AG09309 (cell line): ENCODE measurements at regions not wholly inside any gene's neighbourhood (a gene's known extent, or its start where the extent isn't known, plus 50 kb on each side); places are given as distances from the start of the nearest gene placed in this dataset.

ENCODE experiments used
- DNase-seq: peaks from one replicate; pipeline ENCODE4 v3.0.0-alpha.2; 2010; ENCODE audit warnings: low read depth
- H3K4me3 ChIP-seq: 2 replicates; pipeline ENCODE4 v1.5.1; 2011; ENCODE audit warnings: mild to moderate bottlenecking, low read depth, low read length, moderate library complexity; ENCODE audit not compliant: control insufficient read depth
- CTCF ChIP-seq: IDR thresholded peaks from 2 replicates; pipeline ENCODE4 v1.5.1; 2011; ENCODE audit warnings: mild to moderate bottlenecking, low read depth, low read length, inconsistent platforms; ENCODE audit not compliant: insufficient read depth, control insufficient read depth; ENCODE audit errors: missing control alignments

GRCh38 chr5:115431116-115431515, 113.5 kb downstream of the FEM1C start:
- no peak overlapping the region for H3K4me3 ChIP-seq
- TF ChIP-seq CTCF = no peak
- no peak for DNase-seq

GRCh38 chr5:115430374-115430773, 114.2 kb downstream of the FEM1C start:
- DNase-seq = no peak
- TF ChIP-seq CTCF = no peak
- H3K4me3 ChIP-seq = no peak overlapping the region

GRCh38 chr5:115429345-115429940, 115.1 kb downstream of the FEM1C start:
- no peak for DNase-seq
- no peak overlapping the region for H3K4me3 ChIP-seq
- no peak for TF ChIP-seq CTCF

GRCh38 chr5:115428676-115429075, 115.9 kb downstream of the FEM1C start:
- no peak for TF ChIP-seq CTCF
- DNase-seq = no peak
- H3K4me3 ChIP-seq = no peak overlapping the region

GRCh38 chr5:115428248-115428647, 116.3 kb downstream of the FEM1C start:
- no peak for TF ChIP-seq CTCF
- DNase-seq = no peak
- H3K4me3 ChIP-seq = no peak overlapping the region

GRCh38 chr5:115424446-115424845, 120.1 kb downstream of the FEM1C start:
- no peak for TF ChIP-seq CTCF
- no peak for DNase-seq
- no peak overlapping the region for H3K4me3 ChIP-seq

- no peak for DNase-seq
- TF ChIP-seq CTCF = no peak
- no peak overlapping the region for H3K4me3 ChIP-seq
These were observed 120.5 kb downstream of the FEM1C start for GRCh38 chr5:115424030-115424429.
